GM12874 (cell line): ENCODE measurements at regions not wholly inside any gene's neighbourhood (a gene's known extent, or its start where the extent isn't known, plus 50 kb on each side); places are given as distances from the start of the nearest gene placed in this dataset.

ENCODE experiments used
- TF ChIP-seq, protein P1 (sequence below): IDR thresholded peaks from 2 replicates; pipeline ENCODE4 v1.5.1; 2011; ENCODE audit warnings: low read depth, mild to moderate bottlenecking, control low read depth, low read length, moderate library complexity; ENCODE audit not compliant: insufficient read depth

- TF ChIP-seq, protein P1, sequence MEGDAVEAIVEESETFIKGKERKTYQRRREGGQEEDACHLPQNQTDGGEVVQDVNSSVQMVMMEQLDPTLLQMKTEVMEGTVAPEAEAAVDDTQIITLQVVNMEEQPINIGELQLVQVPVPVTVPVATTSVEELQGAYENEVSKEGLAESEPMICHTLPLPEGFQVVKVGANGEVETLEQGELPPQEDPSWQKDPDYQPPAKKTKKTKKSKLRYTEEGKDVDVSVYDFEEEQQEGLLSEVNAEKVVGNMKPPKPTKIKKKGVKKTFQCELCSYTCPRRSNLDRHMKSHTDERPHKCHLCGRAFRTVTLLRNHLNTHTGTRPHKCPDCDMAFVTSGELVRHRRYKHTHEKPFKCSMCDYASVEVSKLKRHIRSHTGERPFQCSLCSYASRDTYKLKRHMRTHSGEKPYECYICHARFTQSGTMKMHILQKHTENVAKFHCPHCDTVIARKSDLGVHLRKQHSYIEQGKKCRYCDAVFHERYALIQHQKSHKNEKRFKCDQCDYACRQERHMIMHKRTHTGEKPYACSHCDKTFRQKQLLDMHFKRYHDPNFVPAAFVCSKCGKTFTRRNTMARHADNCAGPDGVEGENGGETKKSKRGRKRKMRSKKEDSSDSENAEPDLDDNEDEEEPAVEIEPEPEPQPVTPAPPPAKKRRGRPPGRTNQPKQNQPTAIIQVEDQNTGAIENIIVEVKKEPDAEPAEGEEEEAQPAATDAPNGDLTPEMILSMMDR: peak; percentile 62
Observed at GRCh38 chr5:99060306-99061261, 131.8 kb upstream of the CHD1 start.

DNA sequence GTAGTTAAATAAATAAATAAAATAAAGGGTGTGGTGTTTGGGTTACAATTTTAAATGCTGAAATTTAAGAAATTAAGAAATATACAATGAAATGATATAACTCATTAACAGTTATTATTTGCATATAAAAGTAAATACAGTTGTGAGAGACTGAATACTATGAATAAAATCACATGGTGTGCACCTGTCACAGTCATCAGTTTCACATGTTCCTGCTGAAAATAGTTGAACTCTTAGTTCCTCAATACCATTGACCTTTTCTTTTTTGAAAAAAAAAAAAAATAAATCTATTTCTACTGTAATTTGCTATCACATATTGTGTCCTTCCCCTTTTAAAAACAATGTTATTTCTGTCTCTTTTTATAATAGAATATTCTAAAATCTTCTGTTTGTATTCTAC, 130.9 kb upstream of the CHD1 start:
- TF ChIP-seq, protein P1: no peak

DNA sequence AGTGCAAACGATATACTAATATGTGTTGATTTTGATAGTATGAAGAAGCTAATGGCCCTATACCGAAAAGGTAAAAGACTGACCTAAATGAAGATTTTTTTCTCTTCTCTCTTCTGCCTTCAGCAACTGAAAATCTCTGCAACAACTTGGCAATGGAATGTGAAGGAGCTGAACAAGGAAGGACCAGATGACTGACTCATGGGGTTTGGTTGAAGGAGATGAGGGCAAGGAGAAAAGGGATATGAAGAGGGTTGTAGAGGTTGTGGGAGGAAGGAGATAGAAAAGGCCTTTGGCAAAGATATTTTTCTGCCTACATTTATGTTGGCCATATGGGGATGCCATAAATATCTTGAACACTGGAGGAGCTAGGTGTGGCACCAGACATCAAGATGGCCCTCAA, 129.7 kb upstream of the CHD1 start:
- TF ChIP-seq, protein P1: no peak

GRCh38 chr5:99054972-99055371, 126.2 kb upstream of the CHD1 start:
- TF ChIP-seq, protein P1: no peak

GRCh38 chr5:99045871-99046270, 117.1 kb upstream of the CHD1 start:
- TF ChIP-seq, protein P1: no peak

- TF ChIP-seq, protein P1: no peak
Observed at GRCh38 chr5:99037668-99038067, 108.9 kb upstream of the CHD1 start.

DNA sequence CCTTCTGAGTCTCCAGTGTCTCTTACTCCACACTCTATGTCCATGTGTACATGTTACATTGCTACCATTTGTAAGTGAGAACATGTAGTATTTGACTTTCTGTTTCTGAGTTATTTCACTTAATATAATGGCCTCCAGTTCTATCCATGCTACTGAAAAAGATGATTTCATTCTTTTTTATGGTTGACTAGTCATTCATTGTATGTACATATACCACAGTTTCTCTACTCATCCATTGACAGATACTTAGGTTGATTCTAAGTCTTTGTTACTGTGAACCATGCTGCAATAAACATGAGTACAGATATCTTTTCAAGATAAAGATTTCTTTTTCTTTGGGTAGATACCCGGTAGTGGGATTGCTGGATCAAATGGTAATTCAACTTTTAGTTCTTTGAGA, 107.1 kb upstream of the CHD1 start:
- TF ChIP-seq, protein P1: no peak
